HG02588 (cell line): ENCODE measurements at regions not wholly inside any gene's neighbourhood (a gene's known extent, or its start where the extent isn't known, plus 50 kb on each side); places are given as distances from the start of the nearest gene placed in this dataset.
"Not testable (repeated sequence)": the region's sequence is repeated elsewhere in the genome, so short reads cannot be mapped to it uniquely, and the experiment has no call there.

ENCODE experiments used
- ATAC-seq: cut with Tn5 transposase; IDR thresholded peaks from one replicate; pipeline ENCODE4 v1.9.1; 2021; ENCODE audit warnings: mild to moderate bottlenecking, moderate library complexity; ENCODE audit not compliant: unreplicated experiment

DNA sequence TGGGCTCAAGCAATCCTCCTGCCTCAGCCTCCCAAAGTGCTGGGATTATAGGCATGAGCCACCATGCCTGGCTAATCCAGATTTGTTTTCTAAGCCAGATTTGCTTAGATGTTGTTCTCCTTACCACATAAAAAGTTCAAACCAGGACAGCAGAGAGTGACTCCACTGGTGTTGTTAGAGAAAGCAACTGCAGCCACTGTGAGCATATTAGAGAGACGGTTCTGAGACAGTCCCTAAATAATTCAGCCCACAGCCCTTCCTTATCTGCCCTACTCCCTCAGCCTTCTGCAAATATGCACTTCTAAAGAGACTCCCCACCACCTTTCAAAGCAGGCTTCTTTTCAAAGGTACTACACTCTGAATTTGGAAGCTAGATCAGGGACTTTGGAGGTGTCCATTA is 96.1 kb downstream of the DRD1 start:
- ATAC-seq = no peak

DNA sequence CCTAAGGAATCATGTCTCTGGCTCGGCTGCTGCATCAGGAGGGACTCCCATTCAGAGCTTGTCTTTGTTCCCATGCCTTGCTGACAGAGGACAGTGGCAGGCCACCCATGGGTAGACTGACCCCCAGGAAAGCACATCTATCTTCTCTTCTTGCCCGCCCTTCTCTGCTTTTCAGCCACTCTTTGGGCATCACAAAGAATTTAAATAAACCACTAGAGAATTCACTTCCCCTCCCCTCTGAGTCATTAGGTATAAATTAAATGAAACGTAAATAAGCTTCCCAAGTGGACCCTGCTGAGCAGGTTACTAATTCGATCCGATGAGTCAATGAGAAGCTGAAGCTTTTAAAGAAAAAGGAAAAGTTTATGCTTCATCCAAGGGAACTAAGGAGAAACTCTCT is 97.0 kb downstream of the DRD1 start:
- ATAC-seq = no peak

DNA sequence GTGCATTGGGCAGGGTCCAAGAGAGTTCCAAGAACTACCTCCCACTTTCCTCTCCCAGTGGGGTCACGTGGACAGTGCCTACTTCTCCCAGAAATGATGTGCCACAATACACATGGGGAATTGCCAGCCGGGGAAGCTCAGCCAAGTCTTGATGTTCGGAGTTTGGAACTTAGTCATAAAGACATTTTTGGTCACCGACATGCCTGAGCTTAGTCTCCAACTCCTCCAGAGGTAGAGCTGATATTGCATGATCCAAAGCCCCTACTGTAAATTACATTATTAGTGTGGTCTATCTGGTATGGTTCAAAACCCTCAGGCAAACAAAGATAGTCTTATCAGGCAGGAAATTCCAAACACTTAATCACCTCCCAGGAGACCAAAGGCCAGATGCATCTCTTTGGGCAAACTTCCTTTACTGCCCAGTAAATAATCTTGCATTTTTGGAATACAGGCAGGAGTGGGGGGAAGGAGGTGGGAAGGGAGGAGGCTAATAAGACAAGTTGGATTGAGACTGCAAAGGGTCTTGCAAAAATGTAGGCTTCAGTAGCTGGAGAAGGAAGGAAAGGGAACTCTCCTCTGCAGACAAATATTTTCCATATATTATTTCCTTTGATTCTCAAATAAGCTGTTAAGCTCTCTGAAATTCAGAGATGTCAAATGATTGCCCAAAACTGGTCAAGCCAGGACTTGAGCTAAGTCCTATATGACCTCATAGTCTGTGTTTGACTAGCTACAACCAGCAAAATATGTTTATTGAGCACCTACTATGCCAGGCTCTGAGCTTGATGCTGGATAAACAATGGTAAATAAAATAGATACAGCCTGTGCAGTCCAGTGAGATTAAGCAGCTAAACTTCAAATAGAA is 99.4 kb downstream of the DRD1 start:
- ATAC-seq = no peak

DNA sequence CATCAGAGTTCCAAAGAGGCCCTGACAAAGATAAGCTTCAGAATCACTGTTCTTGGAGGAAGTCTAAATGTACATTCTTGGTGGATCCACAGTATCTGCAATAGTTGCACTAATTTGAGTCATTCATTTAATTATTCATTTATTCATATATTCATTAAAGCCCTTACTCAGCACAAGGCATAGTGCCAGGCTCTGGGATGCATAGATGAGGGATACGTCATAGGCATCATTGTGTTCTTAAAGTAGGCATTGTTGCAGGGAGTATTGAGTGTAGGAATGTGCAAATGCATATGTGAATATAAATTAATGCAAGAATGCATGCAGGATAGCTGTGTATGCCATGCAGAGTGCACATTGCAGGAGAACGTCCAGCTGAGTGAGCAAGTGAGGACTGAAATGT is 100.7 kb downstream of the DRD1 start:
- ATAC-seq = no peak

DNA sequence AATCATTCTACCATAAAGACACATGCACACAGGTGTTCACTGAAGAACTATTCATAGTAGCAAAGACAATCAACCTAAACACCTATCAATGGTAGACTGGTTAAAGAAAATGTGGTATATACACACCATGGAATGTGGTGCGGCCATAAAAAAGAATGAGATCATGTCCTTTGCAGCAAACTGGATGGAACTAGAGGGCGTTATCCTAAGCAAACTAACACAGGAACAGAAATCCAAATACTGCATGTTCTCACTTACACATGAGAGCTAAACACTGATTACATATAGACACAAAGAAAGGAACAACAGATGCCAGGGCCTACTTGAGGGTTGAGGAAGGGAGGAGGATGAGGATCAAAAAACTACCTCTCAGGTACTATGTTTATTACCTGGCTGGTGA is 103.8 kb downstream of the DRD1 start:
- ATAC-seq = no peak

DNA sequence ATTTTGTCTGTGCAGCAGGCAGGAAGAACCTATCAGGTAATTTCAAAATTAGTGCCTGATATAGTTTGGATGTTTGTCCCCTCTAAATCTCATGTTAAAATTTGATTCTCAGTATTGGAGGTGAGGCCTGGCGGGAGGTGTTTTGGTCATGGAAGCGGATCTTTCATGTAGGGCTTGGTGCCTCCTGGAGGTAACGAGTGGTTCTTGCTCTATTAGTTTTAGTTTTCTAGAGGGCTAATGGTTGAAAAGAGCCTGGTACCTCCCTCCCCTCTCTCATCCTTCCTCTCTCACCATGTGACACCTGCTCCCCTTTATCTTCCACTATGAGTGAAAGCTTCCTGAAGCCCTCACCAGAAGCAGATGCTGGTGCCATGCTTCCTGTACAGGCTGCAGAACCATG is 106.3 kb downstream of the DRD1 start:
- ATAC-seq = no peak

GRCh38 chr5:175336781-175337180 is 107.2 kb downstream of the DRD1 start:
- no peak for ATAC-seq

GRCh38 chr5:175335691-175336090 is 108.3 kb downstream of the DRD1 start:
- no peak for ATAC-seq

- not testable (repeated sequence) for ATAC-seq
These were observed 112.6 kb downstream of the DRD1 start for GRCh38 chr5:175331173-175332036.

DNA sequence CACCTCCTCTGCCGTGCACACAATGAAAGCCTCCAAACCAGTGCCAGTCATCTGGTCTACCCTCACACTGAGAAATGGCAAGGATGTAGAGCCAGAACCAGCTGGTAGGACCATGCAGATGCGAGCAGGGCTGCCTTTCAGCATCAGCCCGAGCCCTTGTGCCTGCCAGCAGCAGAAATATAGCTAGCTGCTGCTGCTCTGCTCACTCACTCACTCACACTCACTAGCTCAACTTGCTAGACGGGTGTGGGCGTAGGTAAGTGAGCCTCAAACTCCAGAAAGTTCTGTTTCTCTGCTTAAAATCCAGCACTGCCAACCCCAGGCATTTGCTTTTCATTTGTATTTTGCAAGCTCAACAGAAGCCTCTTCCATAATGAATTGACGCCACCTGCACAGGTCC is 114.0 kb downstream of the DRD1 start:
- no peak for ATAC-seq

GRCh38 chr5:175328687-175329086 is 115.3 kb downstream of the DRD1 start:
- ATAC-seq = no peak

DNA sequence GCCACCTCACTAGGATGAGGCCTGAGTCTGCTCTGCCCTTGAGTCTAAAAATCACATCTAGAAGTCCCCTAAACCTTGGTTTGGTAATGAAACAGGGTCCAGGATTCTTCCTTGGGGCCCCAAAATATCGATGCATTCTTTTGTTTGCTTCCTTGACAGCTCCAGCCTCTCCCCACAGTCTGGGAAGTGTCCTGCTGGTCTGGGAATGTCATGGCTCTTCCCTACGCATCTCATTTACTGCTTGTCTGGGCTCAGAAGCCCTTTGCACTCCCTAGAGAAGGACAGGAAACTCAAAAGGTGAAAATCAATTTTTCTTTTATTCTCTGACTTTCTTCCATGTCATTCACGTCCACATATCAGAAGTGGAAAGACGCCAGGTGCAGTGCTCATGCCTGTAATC is 115.8 kb downstream of the DRD1 start:
- ATAC-seq = no peak

DNA sequence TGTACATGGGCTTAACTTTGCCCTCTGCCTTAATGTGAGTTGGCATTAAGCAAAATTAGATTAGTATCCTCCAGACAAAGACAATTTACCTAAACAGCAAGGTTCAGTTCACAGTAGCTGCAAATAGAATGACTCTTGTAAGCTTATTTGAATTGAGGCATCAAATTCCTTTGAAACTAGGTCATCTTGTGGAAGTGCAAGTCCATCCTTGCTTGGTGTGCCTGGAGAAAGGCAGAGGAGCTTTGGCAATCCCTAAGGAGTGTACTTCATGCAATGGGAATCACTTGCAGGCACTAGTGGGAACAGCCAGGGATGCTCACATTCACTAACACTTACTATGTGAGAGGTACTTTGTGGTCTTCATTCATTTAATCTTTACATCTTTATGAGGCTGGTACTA is 118.3 kb downstream of the DRD1 start:
- ATAC-seq = no peak

- no peak for ATAC-seq
These were observed 122.0 kb downstream of the DRD1 start for GRCh38 chr5:175321927-175322532.

DNA sequence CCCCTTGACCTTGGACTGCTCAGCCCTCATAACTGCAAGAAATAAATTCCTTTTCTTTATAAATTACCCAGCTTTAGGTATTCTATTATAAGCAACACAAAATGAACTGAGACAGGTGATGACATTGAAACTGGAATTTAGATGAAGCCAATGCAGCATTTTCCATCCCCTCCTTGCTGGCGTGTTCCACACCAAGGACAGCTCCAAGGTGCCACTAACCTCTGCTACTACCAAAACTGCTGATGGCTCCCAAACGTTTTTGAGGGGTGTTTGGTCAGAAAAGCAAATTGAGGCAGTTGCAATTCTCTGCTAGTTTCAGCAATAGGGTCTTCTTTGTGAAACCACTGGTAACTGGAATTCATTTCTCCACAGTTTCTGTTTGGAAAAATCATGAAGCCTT is 124.8 kb downstream of the DRD1 start:
- ATAC-seq = no peak

- ATAC-seq = no peak
These were observed 126.1 kb downstream of the DRD1 start for GRCh38 chr5:175317872-175318271.

DNA sequence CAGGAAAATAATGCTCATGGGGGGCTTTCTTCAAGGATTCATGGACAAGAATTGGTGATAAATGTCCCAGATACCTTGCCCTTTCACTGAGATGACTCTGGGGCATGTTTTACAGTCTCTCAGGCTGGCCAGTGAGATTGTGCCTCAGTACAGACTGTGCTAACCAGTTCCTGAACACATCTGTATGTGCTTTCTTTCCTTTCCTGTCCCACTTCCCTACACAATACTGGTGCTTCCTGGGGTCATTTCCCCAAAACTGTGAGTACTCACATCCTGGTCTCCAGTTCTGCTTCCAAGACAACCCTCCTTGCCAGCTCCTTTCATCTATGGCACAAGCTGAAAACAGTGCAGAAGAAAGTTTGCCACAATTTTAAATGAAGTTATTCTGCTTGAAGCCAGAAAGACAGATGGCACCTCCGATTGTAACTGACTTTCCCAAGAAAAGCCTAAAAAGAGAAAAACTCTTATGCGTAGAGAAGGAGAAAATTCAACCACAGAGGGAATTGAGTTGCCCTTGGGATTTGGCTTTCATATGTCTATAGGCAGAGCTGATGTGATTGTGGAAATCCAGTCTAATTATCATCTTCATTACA is 134.7 kb downstream of the DRD1 start:
- ATAC-seq = no peak

GRCh38 chr5:175308701-175309100 is 135.3 kb downstream of the DRD1 start:
- ATAC-seq = no peak

- ATAC-seq = no peak
These were observed 137.6 kb downstream of the DRD1 start for GRCh38 chr5:175306381-175306780.

DNA sequence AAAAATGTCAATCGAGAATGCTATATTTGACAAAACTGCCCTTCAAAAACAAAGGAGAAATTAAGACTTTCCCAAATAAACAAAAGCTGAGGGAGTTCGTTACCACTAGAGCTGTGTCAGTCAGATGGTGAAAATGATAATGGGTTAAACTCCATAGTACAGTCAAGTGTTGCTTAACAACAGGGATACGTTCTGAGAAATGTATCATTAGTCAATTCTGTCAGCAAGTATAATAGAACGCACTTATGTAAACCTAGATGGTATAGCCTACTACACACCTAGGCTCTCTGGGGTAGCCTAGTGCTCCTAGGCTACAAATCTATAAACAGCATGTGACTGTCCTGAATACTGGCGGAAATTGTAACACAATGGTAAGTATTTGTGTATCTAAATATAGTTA is 138.7 kb downstream of the DRD1 start:
- ATAC-seq = no peak

- no peak for ATAC-seq
These were observed 153.6 kb downstream of the DRD1 start for GRCh38 chr5:175290379-175290778.
